Medulla oblongata (tissue), 1 donor: ENCODE measurements at regions not wholly inside any gene's neighbourhood (a gene's known extent, or its start where the extent isn't known, plus 50 kb on each side); places are given as distances from the start of the nearest gene placed in this dataset.
"Not testable (repeated sequence)": the region's sequence is repeated elsewhere in the genome, so short reads cannot be mapped to it uniquely, and the experiment has no call there.

Experiments used
- DNase-seq: peaks from one replicate; pipeline ENCODE4 v3.0.0-alpha.2; 2015; ENCODE audit errors: extremely low spot score

- no peak for DNase-seq
These were observed 131.4 kb upstream of the F3 start for GRCh38 chr1:94672934-94673333.

DNA sequence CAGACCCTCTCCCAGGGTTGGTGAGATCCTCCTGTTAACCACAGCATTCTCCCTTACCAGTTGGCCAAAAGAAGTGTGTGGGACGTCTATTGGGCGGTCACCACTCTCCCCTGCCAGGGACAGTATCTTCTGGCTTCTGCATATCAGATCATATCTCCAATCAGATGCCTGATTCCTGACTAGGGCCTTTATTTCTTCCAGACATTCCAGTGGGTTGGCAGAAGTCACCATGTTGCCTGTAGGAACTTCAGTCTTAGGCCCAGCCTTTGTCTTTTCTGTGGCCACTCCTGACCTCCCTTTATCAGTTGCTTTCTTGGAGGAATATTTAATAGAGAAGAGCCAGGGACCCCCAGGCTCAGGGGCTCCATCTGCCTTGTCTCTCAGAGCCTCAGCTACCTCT lies 130.4 kb upstream of the F3 start:
- DNase-seq: no peak

DNA sequence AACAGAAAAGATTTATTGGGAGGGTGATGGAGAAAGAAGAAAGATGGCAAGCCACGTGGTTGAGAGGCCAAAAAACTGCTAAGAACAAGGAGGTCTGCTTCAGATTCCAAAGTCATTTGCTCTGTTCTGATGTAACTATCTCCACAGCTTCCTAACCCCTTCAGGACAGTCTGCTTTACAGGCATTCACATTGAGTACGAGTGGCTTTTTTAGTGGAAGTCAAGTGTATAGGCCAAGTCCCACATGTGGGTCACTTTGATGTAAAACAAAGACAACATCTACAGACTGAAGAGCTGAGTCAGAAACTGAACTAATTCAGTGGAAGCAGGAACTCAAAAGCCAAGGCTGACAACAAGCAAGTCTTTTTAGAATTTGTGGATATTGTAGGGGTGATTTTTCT lies 128.7 kb upstream of the F3 start:
- DNase-seq: no peak

DNA sequence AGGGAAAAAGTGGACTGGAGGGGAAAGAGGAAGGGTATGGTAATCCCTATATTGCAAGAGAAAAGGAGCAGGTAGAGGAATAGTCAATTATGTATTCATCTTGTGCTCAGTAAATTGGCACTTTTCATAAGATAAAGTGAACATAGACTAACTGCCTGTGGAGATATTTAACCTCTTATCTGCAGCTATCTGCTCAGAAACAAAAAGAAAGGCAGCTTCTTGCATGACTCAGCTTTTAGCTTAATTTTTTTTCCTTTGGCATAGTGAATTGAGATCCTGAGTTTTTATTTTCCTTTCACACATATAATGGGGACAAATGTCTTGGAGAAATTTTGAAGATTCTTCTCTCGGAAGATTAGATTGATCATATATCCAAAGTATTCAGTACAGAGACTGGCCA lies 127.6 kb upstream of the F3 start:
- DNase-seq: no peak

- DNase-seq: no peak
These were observed 127.0 kb upstream of the F3 start for GRCh38 chr1:94668528-94668927.

GRCh38 chr1:94667818-94668217 lies 126.3 kb upstream of the F3 start:
- no peak for DNase-seq

DNA sequence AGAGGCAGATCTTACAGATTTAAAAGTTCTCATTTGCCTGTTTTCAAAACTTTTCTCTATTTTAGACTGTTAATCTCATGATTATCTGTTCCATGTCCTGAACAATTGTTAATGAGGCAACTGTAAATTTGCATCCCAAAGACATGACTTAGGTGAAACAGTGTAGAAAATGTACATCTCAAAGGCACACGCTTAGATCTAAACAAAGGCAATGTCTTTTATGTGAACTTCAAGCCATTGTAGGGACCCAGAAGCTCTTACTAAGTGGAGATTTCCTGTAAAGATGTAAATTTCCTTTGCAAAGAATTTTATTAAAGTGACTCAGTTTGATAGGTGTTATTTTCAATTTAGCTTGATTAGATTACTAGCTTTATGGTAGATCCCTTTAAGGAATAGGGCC lies 125.2 kb upstream of the F3 start:
- DNase-seq: no peak

- no peak for DNase-seq
These were observed 119.9 kb upstream of the F3 start for GRCh38 chr1:94661431-94661932.

- no peak for DNase-seq
These were observed 119.4 kb upstream of the F3 start for GRCh38 chr1:94660994-94661393.

DNA sequence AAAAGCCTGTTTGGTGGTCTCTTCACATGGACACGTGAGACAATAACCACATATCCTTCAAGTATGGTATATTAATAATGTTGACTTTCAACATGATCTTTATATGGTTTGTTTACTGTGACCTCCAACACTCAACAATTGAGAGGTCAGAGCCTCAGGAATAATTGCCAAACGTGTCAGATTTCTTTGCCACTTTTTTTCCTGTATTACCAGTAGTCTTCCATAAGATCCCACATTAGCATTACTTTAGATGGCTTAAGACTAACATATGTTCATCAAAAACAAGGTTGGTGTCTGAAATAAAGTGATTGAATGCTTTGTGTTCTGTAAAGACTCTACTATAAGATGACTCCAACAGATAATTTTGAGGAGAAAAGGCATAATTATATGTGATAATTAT lies 118.7 kb upstream of the F3 start:
- no peak for DNase-seq

GRCh38 chr1:94659202-94659601 lies 117.6 kb upstream of the F3 start:
- not testable (repeated sequence) for DNase-seq

DNA sequence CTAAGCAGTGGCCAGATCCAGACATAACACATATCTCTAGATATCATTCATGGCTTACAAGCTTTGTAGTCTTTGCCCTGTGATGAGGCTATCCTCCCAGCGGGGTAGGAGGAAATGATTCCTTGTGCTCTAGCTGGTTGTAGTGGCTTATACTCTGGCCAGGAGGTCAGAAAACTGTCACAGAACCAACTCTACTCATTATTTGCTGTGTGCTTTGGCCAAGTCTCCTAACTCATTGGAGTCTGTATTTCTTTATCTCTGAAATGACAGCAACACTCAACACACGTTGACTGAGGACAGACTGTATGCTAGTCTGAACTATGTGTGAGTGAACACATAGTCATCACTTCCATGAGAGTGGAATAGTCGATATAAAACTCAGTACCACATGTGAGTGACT lies 116.7 kb upstream of the F3 start:
- DNase-seq: no peak

- DNase-seq: not testable (repeated sequence)
These were observed 116.2 kb upstream of the F3 start for GRCh38 chr1:94657776-94658175.

DNA sequence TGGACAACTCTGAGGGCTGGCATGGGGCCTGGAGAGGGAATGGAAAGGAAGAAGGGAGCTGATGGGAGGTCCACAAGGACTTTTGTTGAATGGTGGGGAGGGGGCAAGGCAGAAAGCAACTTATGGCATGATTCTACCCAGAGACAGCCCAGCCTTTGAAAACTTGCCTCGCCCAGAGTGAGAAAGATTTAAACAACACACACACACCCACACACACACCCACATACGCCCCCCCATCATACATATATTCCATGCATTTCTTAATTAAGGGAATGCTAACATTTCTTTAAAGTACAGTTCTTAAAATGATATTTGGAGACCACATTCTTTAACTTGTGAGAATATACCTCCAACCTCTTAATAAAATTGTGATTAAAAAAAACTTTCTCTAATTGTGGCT lies 115.4 kb upstream of the F3 start:
- DNase-seq: no peak

GRCh38 chr1:94654919-94655318 lies 113.4 kb upstream of the F3 start:
- DNase-seq: no peak

DNA sequence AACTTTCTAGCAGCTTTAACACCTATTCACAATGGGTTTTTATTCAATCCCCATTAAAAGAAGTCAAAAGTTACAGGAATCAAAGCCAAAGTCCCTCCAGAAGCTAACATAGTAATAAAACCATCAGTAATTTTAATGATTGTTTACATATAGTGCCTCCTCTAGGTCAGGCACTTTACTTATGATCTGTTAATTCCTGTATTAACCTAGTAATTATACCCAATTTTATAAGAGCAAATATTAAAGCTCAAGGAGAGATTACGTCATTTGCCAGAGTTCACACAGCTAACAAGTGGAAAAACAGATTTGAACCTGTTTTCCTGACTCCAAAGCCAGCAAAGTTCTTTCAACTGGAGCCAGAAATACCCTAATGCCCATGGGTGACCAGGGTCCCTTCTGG lies 112.9 kb upstream of the F3 start:
- DNase-seq: no peak

GRCh38 chr1:94654031-94654430 lies 112.5 kb upstream of the F3 start:
- DNase-seq: no peak

- no peak for DNase-seq
These were observed 111.9 kb upstream of the F3 start for GRCh38 chr1:94653454-94653853.

DNA sequence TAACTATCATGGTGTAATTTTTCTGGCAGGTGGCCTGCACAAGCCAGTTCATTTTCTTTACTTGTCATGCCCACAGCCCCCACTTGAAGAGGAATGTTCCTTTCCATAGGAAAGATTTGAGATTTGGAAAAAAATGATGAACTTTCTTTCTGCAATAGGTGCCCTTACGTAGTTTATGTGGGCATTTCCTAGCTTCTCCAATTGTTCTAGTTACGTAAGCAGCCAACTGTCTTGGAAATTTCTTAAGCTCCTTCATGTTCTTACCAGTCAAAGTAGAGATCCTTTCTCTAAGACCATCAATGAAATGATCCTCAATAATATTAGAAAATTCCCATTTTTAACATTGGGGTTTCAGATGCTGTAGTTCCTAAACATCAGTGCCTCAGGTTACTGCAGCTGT lies 109.5 kb upstream of the F3 start:
- no peak for DNase-seq

DNA sequence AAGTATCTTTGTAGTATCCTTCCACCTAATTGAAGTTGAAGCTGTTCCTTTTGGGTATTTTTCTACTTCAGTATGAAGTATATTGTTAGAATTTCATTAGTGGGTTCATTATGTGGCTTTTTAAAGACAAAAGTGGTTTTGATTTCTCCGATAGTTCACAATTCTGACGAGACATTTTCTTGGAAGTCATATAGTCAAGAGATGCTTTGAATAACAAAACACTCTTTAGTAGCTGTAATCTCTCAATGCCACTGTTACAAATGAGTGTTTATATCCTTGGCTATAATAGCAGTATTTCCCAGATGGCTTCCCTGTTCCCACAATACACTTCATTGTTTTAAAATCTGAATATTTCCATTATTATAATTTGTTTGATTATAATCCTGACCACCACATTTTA lies 108.7 kb upstream of the F3 start:
- no peak for DNase-seq

DNA sequence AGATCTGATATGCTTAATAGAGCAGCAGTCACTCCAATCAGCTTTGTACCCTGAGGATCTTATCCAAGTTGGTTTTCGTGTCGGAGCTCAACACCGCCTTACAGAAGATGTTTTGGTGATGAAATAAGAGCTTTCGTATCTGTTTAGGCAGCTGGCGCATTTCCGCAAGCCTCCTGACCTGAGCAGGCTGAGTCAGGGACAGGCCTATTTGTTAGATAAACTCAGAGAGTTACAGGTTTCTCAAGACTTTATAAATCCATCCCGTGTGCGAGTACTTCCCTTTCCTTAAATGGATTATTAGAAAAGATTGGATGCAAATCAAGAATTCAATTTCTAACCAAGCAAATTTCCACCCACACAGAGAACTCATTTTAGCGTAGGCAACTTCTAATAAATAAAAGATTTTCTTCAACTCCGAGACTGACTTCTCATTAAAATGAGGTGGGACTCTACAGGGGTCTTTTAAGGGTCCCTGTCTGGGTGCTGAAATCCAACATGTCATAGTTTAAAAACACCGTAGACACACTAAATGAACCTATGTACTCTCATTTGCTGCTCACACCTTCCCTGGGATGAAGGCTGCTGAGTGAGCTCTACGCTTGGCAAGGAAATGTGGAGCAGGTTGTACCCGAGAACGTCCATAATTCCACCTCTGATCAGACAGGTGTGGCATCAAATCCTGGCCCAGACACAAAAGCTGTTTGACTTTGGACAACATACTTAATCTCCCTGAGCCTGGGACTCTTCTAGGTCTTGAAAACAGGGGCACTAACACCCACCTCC lies 106.9 kb upstream of the F3 start:
- peak; percentile 7 for DNase-seq

- DNase-seq: no peak
These were observed 105.4 kb upstream of the F3 start for GRCh38 chr1:94646786-94647555.

- DNase-seq: no peak
These were observed 104.6 kb upstream of the F3 start for GRCh38 chr1:94646141-94646643.
